ENCODE measurements at regions not wholly inside any gene's neighbourhood (a gene's known extent, or its start where the extent isn't known, plus 50 kb on each side); places are given as distances from the start of the nearest gene placed in this dataset.
A peak's percentile ranks its signal among the peaks of the same experiment; 100 is the strongest.

DNA sequence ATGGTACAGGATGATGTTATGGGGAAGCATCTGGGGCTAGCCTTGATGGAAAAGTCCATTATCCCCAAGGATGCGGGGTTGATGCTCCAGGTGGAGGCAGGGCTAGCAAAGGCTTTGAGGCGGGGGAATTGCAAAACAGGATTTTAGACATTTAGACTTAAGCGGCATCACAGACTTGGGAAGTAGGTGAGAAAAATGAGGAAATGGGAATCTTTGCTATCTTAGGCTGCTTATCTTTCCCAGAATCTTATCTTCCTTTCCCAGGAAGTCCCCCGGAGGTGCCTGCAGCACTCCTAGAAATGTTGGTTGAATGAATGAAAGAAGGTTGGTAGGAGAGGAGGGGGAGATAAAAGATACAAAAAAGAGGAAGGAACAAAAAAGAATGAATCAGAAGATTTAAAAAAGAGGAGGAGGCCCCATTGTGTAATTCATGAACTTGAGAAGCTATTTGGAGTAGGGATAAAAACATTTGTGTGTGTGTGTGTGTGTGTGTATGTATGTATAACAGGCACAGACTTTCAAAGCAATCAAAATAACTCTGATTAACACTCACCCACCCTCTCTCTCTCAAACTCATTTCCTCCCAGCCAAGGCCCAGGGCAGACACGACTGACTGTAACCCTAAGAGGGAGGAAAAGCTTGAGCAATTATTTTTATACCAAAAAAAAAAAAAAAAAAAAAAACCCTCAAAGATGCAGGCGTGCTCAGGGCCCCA lies 62.5 kb upstream of the TBX3 start:
- DNase-seq (ENCODE audit: low spot score) = no peak
- no peak for ATAC-seq

GRCh38 chr12:114744691-114745090 lies 60.7 kb upstream of the TBX3 start:
- ATAC-seq = no peak

DNA sequence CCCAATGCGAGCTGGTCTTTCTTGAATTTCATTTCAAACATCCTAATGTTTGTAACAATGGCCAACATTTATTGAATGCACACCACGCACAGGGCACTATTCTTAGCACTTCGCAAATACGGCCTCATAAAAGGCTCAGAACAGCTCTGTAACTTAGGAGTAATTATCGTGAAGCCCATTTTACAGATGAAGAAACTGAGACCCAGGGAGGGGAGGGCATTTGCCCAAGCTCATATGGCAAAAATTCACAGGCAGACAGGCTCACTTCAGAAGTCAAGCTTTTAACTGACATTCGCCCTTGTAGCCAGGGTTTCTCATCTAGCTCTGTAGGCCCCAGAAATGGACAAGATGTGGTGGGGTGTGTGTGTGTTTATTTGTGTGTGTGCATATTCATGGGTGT lies 60.3 kb upstream of the TBX3 start:
- DNase-seq (ENCODE audit: low spot score) (no peak), ATAC-seq (no peak)

More at GRCh38 chr12:114744691-114745090, 60.7 kb upstream of the TBX3 start:
- DNase-seq (ENCODE audit: low spot score) = no peak

- ATAC-seq = no peak
- DNase-seq (ENCODE audit: low spot score) = no peak
These were observed 59.8 kb upstream of the TBX3 start for GRCh38 chr12:114743799-114744198.

DNA sequence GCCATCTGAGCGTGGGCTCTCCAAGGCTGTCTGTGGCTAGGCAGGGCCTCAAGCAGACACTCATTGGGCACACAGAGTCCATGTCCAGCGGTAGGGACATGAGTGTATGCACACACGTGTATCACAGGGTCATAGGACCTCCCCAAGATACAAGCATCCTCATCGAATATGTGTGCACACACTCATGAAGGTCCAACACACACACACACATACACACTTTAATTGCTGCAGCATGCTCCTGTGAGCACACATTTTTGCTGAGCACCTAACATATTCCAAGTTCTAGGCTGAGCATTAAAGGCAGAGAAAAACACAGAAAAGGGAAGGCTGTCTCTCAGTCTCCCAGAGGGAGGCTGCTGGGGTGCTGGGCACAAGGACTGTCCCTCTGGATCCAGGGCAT lies 59.3 kb upstream of the TBX3 start:
- ATAC-seq (no peak), DNase-seq (ENCODE audit: low spot score) (no peak)

- DNase-seq (ENCODE audit: low spot score) (no peak), ATAC-seq (no peak)
These were observed 58.4 kb upstream of the TBX3 start for GRCh38 chr12:114742363-114742762.

DNA sequence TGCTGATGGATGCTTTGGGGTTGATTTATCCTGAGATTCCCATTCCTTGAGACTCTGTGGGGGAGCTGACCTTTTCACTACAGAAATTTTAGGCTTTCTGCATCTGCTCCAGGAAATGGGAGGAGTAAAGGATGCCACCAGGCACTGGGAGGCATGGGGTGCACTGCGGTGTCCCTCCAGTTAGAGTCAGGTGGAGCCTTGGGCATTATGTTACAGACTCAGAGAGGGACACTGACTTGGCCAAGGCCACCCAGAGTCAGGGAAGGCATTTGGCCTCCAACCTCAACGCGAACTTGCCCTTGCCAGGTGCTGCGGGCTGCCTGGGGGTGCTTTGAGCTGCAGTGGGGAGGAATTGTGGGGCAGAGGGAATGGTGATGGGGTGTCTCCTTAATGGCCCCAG lies 58.0 kb upstream of the TBX3 start:
- no peak for DNase-seq (ENCODE audit: low spot score)

DNA sequence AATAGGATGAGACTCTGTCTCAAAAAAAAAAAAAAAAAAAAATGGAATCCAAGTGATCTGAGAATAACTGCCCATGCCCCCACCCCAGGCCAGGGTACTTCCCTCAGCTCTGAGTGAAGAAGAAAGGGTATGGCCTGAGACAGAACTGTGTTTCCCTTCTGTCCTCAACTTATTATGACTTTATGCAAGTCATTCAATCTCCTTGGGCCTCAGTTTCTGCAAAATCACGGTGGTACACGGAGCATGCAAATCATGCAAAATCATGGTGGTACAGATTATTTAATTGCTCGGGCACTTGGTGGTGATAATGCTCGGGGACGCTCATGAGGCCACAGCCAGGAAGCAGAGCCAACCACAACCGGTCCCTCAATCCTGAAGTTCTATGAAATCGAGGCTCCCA lies 56.5 kb upstream of the TBX3 start:
- DNase-seq (ENCODE audit: low spot score) (no peak), ATAC-seq (no peak)

More for the DNA sequence above, 58.0 kb upstream of the TBX3 start:
- no peak for ATAC-seq

- DNase-seq (ENCODE audit: low spot score) (peak; percentile 63), ATAC-seq (peak; percentile 57)
These were observed 54.6 kb upstream of the TBX3 start for GRCh38 chr12:114738460-114739184.

GRCh38 chr12:114735680-114736374 lies 51.9 kb upstream of the TBX3 start:
- peak; percentile 19 for ATAC-seq
- no peak for DNase-seq (ENCODE audit: low spot score)

DNA sequence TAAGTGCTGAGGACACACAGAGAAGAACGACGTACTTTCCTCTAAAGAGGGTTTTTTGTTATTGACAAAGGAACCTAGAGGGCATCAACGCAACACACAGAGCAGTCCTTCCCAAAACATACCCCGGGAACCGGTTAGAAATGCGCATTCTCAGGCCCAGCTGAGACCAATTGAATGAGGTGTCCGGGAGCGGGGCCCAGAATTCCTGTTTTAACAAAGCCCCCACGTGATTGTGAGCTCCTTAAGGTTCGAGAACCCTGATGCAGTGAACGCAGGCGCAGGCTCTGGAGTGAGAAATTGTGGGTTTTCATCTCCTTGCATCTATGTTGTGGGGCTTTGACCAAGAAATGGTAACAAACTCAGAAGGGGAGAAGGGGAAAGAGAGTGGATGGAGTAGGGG lies 51.0 kb upstream of the TBX3 start:
- DNase-seq (ENCODE audit: low spot score) (no peak), ATAC-seq (no peak)

DNA sequence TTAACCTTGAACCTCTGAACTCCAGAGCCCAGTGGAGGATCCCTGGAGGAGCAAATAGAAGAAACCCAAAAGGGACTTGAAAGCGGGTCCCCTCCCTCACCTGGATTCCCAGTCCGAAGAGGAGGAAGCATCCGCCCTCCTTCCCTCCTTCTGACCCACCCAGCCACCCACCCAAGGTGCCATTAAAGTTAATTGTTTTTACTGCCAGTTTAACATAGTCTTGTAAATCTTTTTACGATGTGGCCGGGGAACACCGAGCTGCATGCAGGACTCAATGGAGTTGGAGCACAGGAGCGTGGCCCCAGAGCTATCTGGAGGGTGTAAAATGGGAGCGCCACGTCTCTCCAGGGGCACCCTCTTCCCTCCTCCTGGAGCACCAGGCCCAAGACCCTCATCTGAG lies 49.9 kb upstream of the TBX3 start:
- DNase-seq (ENCODE audit: low spot score) = no peak
- no peak for ATAC-seq
